GM10266 (cell line): ENCODE measurements at regions not wholly inside any gene's neighbourhood (a gene's known extent, or its start where the extent isn't known, plus 50 kb on each side); places are given as distances from the start of the nearest gene placed in this dataset.

ENCODE experiments used
- DNase-seq: peaks from one replicate; pipeline ENCODE4 v3.0.0; 2012; ENCODE audit errors: extremely low spot score
- TF ChIP-seq, protein P1 (sequence below): IDR thresholded peaks from 2 replicates; pipeline ENCODE4 v1.5.1; 2012; ENCODE audit warnings: mild to moderate bottlenecking, low read depth; ENCODE audit not compliant: control insufficient read depth, insufficient read depth; ENCODE audit errors: missing control alignments

GRCh38 chrX:118219866-118220265, 103.3 kb upstream of the KLHL13 start:
- TF ChIP-seq, protein P1, sequence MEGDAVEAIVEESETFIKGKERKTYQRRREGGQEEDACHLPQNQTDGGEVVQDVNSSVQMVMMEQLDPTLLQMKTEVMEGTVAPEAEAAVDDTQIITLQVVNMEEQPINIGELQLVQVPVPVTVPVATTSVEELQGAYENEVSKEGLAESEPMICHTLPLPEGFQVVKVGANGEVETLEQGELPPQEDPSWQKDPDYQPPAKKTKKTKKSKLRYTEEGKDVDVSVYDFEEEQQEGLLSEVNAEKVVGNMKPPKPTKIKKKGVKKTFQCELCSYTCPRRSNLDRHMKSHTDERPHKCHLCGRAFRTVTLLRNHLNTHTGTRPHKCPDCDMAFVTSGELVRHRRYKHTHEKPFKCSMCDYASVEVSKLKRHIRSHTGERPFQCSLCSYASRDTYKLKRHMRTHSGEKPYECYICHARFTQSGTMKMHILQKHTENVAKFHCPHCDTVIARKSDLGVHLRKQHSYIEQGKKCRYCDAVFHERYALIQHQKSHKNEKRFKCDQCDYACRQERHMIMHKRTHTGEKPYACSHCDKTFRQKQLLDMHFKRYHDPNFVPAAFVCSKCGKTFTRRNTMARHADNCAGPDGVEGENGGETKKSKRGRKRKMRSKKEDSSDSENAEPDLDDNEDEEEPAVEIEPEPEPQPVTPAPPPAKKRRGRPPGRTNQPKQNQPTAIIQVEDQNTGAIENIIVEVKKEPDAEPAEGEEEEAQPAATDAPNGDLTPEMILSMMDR, result no peak
- no peak for DNase-seq

DNA sequence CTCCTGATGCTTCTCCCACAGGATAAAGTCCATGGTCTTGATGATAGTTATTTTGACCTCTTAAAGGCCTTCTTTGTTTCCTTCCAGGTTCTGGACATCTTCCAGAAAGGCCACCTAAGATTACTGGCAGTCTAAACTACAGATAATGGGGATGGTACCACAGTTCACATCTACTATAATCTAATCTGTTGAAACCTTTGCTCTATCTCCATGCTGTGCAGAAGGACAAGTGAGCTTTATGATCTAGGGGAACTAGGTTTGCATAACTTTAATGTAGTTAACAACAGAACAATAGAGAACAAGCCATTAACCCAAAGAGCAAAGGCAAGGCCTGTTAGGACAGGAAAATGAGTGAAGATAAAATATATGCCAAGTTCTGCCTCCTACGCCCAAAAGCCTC, 103.9 kb upstream of the KLHL13 start:
- DNase-seq, result no peak

GRCh38 chrX:118221270-118221669, 104.7 kb upstream of the KLHL13 start:
- no peak for DNase-seq
- TF ChIP-seq, protein P1, result no peak

More for the DNA sequence above, 103.9 kb upstream of the KLHL13 start:
- TF ChIP-seq, protein P1, result no peak

DNA sequence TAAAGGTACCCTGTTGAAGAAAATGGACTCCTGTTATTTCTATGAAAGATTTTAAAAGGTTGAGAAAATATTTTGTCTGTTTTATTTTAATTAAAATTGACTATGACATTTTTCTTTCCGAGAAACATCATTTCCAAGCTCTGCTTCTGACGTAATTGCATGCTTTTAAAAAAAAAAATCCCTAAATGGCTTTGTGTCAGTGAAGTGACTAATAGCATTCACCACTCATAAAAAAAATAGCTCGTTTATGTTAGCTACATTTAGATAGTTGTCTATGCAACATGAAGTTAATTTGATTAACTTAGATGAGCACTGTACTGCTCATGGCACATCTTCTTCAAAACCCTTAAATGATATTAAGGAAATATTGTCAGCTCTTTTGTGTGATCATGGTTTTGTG, 105.1 kb upstream of the KLHL13 start:
- TF ChIP-seq, protein P1, result no peak
- DNase-seq, result no peak

DNA sequence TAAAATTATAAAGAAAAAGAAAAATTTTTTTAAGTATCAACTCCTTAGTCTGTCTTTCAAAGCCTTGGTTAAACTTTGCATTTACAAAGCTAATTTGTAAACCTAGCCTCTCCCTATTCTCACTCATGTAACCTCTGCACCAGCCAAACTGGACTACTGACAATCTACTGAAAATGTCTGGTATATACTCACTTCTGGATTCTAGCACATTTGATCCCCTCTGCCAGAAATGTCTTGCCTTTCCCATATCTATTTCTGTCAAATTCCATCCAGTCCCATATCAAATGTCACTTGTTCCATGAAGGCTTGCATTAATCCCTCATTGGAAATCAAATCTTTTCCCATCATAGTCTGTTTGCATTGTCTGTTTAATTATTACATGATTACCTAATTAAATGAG, 105.8 kb upstream of the KLHL13 start:
- DNase-seq, result no peak
- TF ChIP-seq, protein P1, result no peak

DNA sequence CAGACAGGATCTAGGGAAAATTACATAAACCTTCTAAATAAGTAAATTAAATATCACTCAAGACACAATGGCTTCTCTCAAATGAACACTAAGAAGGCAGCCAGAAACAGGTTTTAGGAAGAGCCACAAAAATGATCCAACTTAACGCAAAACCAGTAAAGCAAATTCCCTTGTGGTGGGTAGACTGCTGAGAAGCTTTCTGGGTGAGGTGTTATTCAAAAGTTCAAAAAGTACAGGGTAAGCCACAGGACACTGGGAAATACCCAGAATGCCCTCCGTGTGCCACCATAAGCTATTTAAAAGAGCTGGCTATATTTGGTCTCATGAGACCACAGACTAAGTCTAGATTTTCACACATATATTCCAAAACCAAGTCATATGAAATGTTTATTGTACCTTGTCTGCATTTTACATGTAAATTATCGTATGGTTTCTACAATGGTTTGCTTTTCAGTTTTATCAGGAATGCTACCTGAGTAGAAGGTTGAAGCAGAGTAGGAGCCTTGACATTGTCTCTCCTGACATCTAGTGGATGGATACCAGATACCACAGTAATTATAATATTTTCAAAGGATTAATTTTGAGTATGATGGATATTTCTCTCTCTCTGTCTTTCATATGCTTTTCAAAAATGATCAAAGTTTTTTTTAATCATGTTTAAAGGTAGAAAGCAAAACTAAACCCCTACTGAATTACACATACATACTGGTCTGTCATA, 109.3 kb upstream of the KLHL13 start:
- TF ChIP-seq, protein P1, result peak; percentile 24

GRCh38 chrX:118228041-118228440, 111.4 kb upstream of the KLHL13 start:
- TF ChIP-seq, protein P1, result no peak
- no peak for DNase-seq

More for the DNA sequence above, 109.3 kb upstream of the KLHL13 start:
- DNase-seq, result no peak
